ENCODE measurements at regions not wholly inside any gene's neighbourhood (a gene's known extent, or its start where the extent isn't known, plus 50 kb on each side); places are given as distances from the start of the nearest gene placed in this dataset.

DNA sequence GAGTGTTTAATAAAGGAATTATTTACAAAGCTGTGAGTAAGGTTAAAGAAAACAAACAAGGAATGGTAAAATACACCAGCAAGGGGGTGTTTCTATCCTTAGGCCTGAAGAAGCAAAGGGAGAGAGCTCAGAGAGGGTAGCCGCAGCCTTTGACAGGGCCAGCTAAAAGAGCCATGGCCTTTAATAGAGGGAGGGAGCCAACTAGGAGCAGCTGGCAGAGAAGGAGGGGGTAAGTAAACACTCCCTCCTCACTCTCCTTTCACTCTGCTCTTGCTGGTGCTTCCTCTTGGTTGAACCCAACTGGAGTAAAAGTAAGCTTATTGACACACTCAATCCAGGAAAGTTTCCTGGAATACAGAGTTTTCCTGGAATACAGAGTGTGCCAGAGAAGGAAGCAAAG lies 87.5 kb downstream of the CH25H start:
- ATAC-seq: no peak
- Histone ChIP-seq H3K27me3 (ENCODE audit: insufficient read depth, low read length) (no peaks in the 10 kb centered on the region), H4K20me1 (ENCODE audit: insufficient read depth) (no peaks in the 10 kb centered on the region), H3K9me2 (ENCODE audit: insufficient read depth) (no peaks in the 10 kb centered on the region), H3K4me3 (replicated peaks in 1 of 2; ENCODE audit: low read depth in 1 of 2, low read length in 2 of 2) (no peak overlapping the region), H3K4me1 (ENCODE audit: control insufficient read depth in 1 of 2, insufficient read depth in 2 of 2, low read length in 2 of 2) (peaks cover 5 to 34% of the 10 kb centered on the region in 2 experiments; a peak in 2 of 4 replicates), H3K79me2 (ENCODE audit: insufficient read depth, low read length) (no peaks in the 10 kb centered on the region), H3K9me3 (ENCODE audit: control insufficient read depth in 1 of 2, insufficient read depth in 1 of 2, low read depth in 1 of 2, low read length in 2 of 2) (no peaks in the 10 kb centered on the region), H3K9ac (ENCODE audit: low read length) (no peak overlapping the region), H2AFZ (ENCODE audit: low read depth, low read length, poor library complexity, severe bottlenecking) (no peak overlapping the region), H3K4me2 (ENCODE audit: low read length) (no peak overlapping the region), H3K36me3 (ENCODE audit: control insufficient read depth in 1 of 2, insufficient read depth in 2 of 2, low read length in 2 of 2) (no peaks in the 10 kb centered on the region), H3K27ac (ENCODE audit: low read depth, low read length) (no peak overlapping the region)
- TF ChIP-seq EZH2 (IDR thresholded peaks at IDR 0.05): no peak
- TF ChIP-seq ZFX (IDR thresholded peaks at IDR 0.05): no peak
- no peak for TF ChIP-seq EZH2phosphoT487 (IDR thresholded peaks at IDR 0.05; ENCODE audit: borderline replicate concordance)
- TF ChIP-seq, protein P1, sequence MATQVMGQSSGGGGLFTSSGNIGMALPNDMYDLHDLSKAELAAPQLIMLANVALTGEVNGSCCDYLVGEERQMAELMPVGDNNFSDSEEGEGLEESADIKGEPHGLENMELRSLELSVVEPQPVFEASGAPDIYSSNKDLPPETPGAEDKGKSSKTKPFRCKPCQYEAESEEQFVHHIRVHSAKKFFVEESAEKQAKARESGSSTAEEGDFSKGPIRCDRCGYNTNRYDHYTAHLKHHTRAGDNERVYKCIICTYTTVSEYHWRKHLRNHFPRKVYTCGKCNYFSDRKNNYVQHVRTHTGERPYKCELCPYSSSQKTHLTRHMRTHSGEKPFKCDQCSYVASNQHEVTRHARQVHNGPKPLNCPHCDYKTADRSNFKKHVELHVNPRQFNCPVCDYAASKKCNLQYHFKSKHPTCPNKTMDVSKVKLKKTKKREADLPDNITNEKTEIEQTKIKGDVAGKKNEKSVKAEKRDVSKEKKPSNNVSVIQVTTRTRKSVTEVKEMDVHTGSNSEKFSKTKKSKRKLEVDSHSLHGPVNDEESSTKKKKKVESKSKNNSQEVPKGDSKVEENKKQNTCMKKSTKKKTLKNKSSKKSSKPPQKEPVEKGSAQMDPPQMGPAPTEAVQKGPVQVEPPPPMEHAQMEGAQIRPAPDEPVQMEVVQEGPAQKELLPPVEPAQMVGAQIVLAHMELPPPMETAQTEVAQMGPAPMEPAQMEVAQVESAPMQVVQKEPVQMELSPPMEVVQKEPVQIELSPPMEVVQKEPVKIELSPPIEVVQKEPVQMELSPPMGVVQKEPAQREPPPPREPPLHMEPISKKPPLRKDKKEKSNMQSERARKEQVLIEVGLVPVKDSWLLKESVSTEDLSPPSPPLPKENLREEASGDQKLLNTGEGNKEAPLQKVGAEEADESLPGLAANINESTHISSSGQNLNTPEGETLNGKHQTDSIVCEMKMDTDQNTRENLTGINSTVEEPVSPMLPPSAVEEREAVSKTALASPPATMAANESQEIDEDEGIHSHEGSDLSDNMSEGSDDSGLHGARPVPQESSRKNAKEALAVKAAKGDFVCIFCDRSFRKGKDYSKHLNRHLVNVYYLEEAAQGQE (IDR thresholded peaks at IDR 0.05; ENCODE audit: low read depth): no peak
- TF ChIP-seq, protein P2, sequence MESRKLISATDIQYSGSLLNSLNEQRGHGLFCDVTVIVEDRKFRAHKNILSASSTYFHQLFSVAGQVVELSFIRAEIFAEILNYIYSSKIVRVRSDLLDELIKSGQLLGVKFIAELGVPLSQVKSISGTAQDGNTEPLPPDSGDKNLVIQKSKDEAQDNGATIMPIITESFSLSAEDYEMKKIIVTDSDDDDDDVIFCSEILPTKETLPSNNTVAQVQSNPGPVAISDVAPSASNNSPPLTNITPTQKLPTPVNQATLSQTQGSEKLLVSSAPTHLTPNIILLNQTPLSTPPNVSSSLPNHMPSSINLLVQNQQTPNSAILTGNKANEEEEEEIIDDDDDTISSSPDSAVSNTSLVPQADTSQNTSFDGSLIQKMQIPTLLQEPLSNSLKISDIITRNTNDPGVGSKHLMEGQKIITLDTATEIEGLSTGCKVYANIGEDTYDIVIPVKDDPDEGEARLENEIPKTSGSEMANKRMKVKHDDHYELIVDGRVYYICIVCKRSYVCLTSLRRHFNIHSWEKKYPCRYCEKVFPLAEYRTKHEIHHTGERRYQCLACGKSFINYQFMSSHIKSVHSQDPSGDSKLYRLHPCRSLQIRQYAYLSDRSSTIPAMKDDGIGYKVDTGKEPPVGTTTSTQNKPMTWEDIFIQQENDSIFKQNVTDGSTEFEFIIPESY (IDR thresholded peaks at IDR 0.05; ENCODE audit: extremely low read depth, insufficient replicate concordance, low read length): no peak
- TF ChIP-seq, protein P3, sequence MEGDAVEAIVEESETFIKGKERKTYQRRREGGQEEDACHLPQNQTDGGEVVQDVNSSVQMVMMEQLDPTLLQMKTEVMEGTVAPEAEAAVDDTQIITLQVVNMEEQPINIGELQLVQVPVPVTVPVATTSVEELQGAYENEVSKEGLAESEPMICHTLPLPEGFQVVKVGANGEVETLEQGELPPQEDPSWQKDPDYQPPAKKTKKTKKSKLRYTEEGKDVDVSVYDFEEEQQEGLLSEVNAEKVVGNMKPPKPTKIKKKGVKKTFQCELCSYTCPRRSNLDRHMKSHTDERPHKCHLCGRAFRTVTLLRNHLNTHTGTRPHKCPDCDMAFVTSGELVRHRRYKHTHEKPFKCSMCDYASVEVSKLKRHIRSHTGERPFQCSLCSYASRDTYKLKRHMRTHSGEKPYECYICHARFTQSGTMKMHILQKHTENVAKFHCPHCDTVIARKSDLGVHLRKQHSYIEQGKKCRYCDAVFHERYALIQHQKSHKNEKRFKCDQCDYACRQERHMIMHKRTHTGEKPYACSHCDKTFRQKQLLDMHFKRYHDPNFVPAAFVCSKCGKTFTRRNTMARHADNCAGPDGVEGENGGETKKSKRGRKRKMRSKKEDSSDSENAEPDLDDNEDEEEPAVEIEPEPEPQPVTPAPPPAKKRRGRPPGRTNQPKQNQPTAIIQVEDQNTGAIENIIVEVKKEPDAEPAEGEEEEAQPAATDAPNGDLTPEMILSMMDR (IDR thresholded peaks at IDR 0.05 in 2 of 3, conservative IDR thresholded peaks at IDR 0.05 in 1 of 3; ENCODE audit: borderline replicate concordance in 1 of 3, insufficient read depth in 1 of 3, low read depth in 2 of 3, low read length in 2 of 3): no peak
- no peak for TF ChIP-seq YY1 (IDR thresholded peaks at IDR 0.05; ENCODE audit: extremely low read depth, insufficient replicate concordance, low read depth, low read length)
- no peak for TF ChIP-seq ELF1 (IDR thresholded peaks at IDR 0.05; ENCODE audit: borderline replicate concordance, low read depth)
- no peak for TF ChIP-seq CEBPB (IDR thresholded peaks at IDR 0.05; ENCODE audit: low read depth)
- no peak for TF ChIP-seq ZNF274 (IDR thresholded peaks at IDR 0.05; ENCODE audit: low read depth, low read length)
- no peak for TF ChIP-seq TCF7L2 (IDR thresholded peaks at IDR 0.05; ENCODE audit: borderline replicate concordance, extremely low read depth, insufficient read depth, insufficient read length)
- no peak for TF ChIP-seq SP1 (IDR thresholded peaks at IDR 0.05; ENCODE audit: low read depth)
- no peak for TF ChIP-seq POLR2A (IDR thresholded peaks at IDR 0.05; ENCODE audit: borderline replicate concordance, extremely low read depth, insufficient read depth, insufficient read length)
- TF ChIP-seq JUND (IDR thresholded peaks at IDR 0.05): no peak
- TF ChIP-seq EGR1 (IDR thresholded peaks at IDR 0.05; ENCODE audit: low read depth): no peak
- TF ChIP-seq, protein P4, sequence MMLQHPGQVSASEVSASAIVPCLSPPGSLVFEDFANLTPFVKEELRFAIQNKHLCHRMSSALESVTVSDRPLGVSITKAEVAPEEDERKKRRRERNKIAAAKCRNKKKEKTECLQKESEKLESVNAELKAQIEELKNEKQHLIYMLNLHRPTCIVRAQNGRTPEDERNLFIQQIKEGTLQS (IDR thresholded peaks at IDR 0.05): no peak
- TF ChIP-seq FOSL1 (IDR thresholded peaks at IDR 0.05; ENCODE audit: low read depth): no peak
- TF ChIP-seq, protein P5, sequence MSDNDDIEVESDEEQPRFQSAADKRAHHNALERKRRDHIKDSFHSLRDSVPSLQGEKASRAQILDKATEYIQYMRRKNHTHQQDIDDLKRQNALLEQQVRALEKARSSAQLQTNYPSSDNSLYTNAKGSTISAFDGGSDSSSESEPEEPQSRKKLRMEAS (IDR thresholded peaks at IDR 0.05): no peak
- no peak for TF ChIP-seq SIN3A (IDR thresholded peaks at IDR 0.05; ENCODE audit: low read depth)
- TF ChIP-seq POLR2AphosphoS5 (IDR thresholded peaks at IDR 0.05; ENCODE audit: low read depth, low read length): no peak
- BruUV-seq (replicated peaks): no TSS peak
- no peak for DNase-seq (ENCODE audit: low read depth, low spot score)
- ChIA-PET POLR2A (no interaction called here), RAD21 (ENCODE audit: low non-redundant PET in 1 of 2, low total read pairs in 2 of 2, uncharacterized antibody in 2 of 2, unreplicated experiment in 2 of 2) (no interaction called here), CTCF (no interaction called here)
- intact Hi-C loops (cut with micrococcal nuclease): no loop called here
